ENCODE measurements at regions not wholly inside any gene's neighbourhood (a gene's known extent, or its start where the extent isn't known, plus 50 kb on each side); places are given as distances from the start of the nearest gene placed in this dataset.

- TF ChIP-seq ZNF274 (IDR thresholded peaks at IDR 0.05; ENCODE audit: low read depth, low read length) (no peak), YY1 (IDR thresholded peaks at IDR 0.05; ENCODE audit: insufficient read depth, insufficient read length) (no peak), SUZ12 (IDR thresholded peaks at IDR 0.05; ENCODE audit: extremely low read depth, insufficient read depth, insufficient read length) (no peak)
These were observed 637.1 kb downstream of the UQCRFS1 start for GRCh38 chr19:28575816-28576215.

Measured in NT2/D1 (cell line).